Fibroblast of lung (primary cell): ENCODE measurements at regions not wholly inside any gene's neighbourhood (a gene's known extent, or its start where the extent isn't known, plus 50 kb on each side); places are given as distances from the start of the nearest gene placed in this dataset.
A peak's percentile ranks its signal among the peaks of the same experiment; 100 is the strongest.
"Not testable (repeated sequence)": the region's sequence is repeated elsewhere in the genome, so short reads cannot be mapped to it uniquely, and the experiment has no call there.

ENCODE experiments used
- DNase-seq, 2 donors: peaks; one replicate each; pipeline versions ENCODE4 v3.0.0 to v3.0.0-alpha.2; 2010; ENCODE audit warnings: low read depth in 2 of 2
- H2AFZ ChIP-seq: 2 replicates; pipeline ENCODE4 v1.5.1; 2012; ENCODE audit warnings: low read length, control low read depth, inconsistent platforms
- H3K27ac ChIP-seq: 2 replicates; pipeline ENCODE4 v1.5.1; 2011; ENCODE audit warnings: low read length, control low read depth; ENCODE audit not compliant: insufficient read depth
- H3K27me3 ChIP-seq: 2 replicates; pipeline ENCODE4 v1.5.1; 2011; ENCODE audit warnings: mild to moderate bottlenecking, low read length; ENCODE audit not compliant: control insufficient read depth, insufficient read depth
- H3K36me3 ChIP-seq: 2 replicates; pipeline ENCODE4 v1.5.1; 2011; ENCODE audit warnings: low read length; ENCODE audit not compliant: control insufficient read depth, insufficient read depth
- H3K4me1 ChIP-seq: 2 replicates; pipeline ENCODE4 v1.5.1; 2011; ENCODE audit warnings: low read length; ENCODE audit not compliant: control insufficient read depth, insufficient read depth; ENCODE audit errors: extremely low read depth
- H3K4me2 ChIP-seq: 2 replicates; pipeline ENCODE4 v1.5.1; 2011; ENCODE audit warnings: low read length, control low read depth; ENCODE audit not compliant: insufficient read depth; ENCODE audit errors: extremely low read depth
- H3K4me3 ChIP-seq, 4 experiments: fragments of 200-600 bp in 1 of 4; sonication (generic) in 1 of 4; replicated peaks in 1 of 4; 2 replicates each; pipeline ENCODE4 v1.5.1; 2011 to 2016; ENCODE audit warnings: low read length in 4 of 4, low read depth in 3 of 4, mild to moderate bottlenecking in 3 of 4, control low read depth in 2 of 4, inconsistent platforms in 1 of 4, mixed read lengths in 1 of 4; ENCODE audit not compliant: insufficient read depth in 1 of 4; ENCODE audit errors: control extremely low read depth in 1 of 4
- H3K79me2 ChIP-seq: 2 replicates; pipeline ENCODE4 v1.5.1; 2012; ENCODE audit warnings: mild to moderate bottlenecking, low read length, inconsistent platforms; ENCODE audit not compliant: control insufficient read depth, insufficient read depth
- H3K9ac ChIP-seq: 2 replicates; pipeline ENCODE4 v1.5.1; 2011; ENCODE audit warnings: mild to moderate bottlenecking, low read length, control low read depth; ENCODE audit not compliant: insufficient read depth
- H3K9me3 ChIP-seq: 2 replicates; pipeline ENCODE4 v1.5.1; 2012; ENCODE audit warnings: low read depth, low read length; ENCODE audit not compliant: control insufficient read depth, insufficient read depth
- H4K20me1 ChIP-seq: 2 replicates; pipeline ENCODE4 v1.5.1; 2011; ENCODE audit warnings: low read length; ENCODE audit not compliant: control insufficient read depth, insufficient read depth; ENCODE audit errors: extremely low read depth
- EZH2 ChIP-seq: IDR thresholded peaks from 2 replicates; pipeline ENCODE4 v1.5.1; 2012; ENCODE audit warnings: low read length, control low read depth, mild to moderate bottlenecking; ENCODE audit errors: missing control alignments
- TF ChIP-seq, protein P1 (sequence below), 2 donors: IDR thresholded peaks in 1 of 2; conservative IDR thresholded peaks in 1 of 2; 1 replicate in 1 of 2; 2 replicates in 1 of 2; pipeline ENCODE4 v1.5.1; 2011 to 2012; ENCODE audit warnings: low read length in 2 of 2, control low read depth in 1 of 2, inconsistent platforms in 1 of 2, low read depth in 1 of 2, mild to moderate bottlenecking in 1 of 2

DNA sequence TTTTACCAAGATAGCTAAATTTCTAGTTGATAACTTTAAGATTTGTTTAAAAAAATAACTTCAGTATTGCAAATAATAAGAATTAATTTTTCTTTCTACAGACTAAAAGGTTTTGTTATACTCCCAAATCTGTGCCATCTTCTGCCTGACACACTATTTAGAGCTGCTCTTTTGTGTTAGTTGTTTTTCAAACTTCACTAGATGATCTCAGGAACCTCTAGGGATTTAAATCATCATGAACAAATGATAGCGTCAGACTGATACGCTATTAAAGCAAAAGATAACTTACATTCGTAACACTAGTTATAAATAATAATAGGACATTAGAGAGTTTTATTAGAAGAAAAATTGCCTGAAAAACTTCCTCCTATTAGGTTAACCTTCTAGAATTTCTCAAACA, 243.1 kb upstream of the CXADR start:
- Histone ChIP-seq H3K4me1 (no peaks in the 10 kb centered on the region), H3K36me3 (no peaks in the 10 kb centered on the region), H4K20me1 (no peaks in the 10 kb centered on the region), H3K79me2 (no peaks in the 10 kb centered on the region), H3K4me2 (no peak overlapping the region), H2AFZ (no peak overlapping the region), H3K9ac (no peak overlapping the region), H3K9me3 (no peaks in the 10 kb centered on the region), H3K4me3 (no peak overlapping the region), H3K27me3 (no peaks in the 10 kb centered on the region), H3K27ac (no peak overlapping the region)
- TF ChIP-seq EZH2: no peak
- no peak for DNase-seq

DNA sequence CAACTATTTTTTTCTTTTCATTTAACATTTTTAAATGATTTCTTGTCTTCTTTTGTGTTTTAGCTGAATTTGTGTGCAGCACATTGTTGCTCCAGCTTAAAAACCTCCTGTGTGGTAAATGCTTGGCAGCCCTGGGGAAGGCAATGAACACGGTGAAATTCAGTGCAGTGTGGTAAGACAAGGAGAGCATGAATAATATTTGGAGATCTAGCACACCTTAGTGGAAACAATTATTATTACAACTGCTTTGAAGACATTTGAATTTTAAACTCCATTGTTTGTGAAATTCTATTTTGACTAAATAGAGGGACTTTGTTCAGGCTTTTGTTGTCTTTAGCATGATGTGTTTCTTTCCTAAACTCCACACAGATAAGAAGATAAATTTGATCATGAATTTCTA, 242.6 kb upstream of the CXADR start:
- Histone ChIP-seq H3K27me3 (no peaks in the 10 kb centered on the region), H3K36me3 (no peaks in the 10 kb centered on the region), H3K9ac (no peak overlapping the region), H4K20me1 (no peaks in the 10 kb centered on the region), H3K27ac (no peak overlapping the region), H3K9me3 (no peaks in the 10 kb centered on the region), H3K4me3 (no peak overlapping the region), H2AFZ (no peak overlapping the region), H3K79me2 (no peaks in the 10 kb centered on the region), H3K4me1 (no peaks in the 10 kb centered on the region), H3K4me2 (no peak overlapping the region)
- TF ChIP-seq, protein P1, sequence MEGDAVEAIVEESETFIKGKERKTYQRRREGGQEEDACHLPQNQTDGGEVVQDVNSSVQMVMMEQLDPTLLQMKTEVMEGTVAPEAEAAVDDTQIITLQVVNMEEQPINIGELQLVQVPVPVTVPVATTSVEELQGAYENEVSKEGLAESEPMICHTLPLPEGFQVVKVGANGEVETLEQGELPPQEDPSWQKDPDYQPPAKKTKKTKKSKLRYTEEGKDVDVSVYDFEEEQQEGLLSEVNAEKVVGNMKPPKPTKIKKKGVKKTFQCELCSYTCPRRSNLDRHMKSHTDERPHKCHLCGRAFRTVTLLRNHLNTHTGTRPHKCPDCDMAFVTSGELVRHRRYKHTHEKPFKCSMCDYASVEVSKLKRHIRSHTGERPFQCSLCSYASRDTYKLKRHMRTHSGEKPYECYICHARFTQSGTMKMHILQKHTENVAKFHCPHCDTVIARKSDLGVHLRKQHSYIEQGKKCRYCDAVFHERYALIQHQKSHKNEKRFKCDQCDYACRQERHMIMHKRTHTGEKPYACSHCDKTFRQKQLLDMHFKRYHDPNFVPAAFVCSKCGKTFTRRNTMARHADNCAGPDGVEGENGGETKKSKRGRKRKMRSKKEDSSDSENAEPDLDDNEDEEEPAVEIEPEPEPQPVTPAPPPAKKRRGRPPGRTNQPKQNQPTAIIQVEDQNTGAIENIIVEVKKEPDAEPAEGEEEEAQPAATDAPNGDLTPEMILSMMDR (conservative IDR thresholded peaks at IDR 0.05 in 1 of 2, IDR thresholded peaks at IDR 0.05 in 1 of 2; ENCODE audit: low read depth in 1 of 2, low read length in 2 of 2): peak in 1 of 2 donors; percentile 40
- TF ChIP-seq EZH2: no peak
- peak; percentile 61 to 71 for DNase-seq

DNA sequence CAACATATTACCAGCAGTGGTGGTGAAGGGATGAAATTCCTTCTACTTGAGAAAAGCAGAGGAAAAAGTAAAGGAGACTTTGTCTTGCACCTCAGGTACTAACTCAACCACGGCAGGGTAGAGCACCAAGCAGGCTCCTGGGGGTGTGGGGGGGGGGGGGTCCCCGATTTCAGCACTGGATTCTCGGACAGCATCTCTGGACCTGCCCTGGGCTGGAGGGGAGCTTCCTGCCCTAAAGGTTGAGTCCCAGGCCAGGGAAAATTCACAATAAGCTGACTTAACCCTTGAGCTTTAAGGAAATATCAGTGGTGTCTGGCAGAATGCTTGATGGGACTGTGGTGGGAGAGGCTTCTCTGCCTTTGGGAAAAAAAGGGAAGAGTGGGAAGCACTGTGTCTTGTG, 233.2 kb upstream of the CXADR start:
- TF ChIP-seq, protein P1 (conservative IDR thresholded peaks at IDR 0.05 in 1 of 2, IDR thresholded peaks at IDR 0.05 in 1 of 2; ENCODE audit: low read depth in 1 of 2, low read length in 2 of 2): no peak
- TF ChIP-seq EZH2: no peak
- Histone ChIP-seq H3K9me3 (no peaks in the 10 kb centered on the region), H4K20me1 (no peaks in the 10 kb centered on the region), H3K4me1 (no peaks in the 10 kb centered on the region), H3K79me2 (no peaks in the 10 kb centered on the region), H3K36me3 (no peaks in the 10 kb centered on the region), H3K4me2 (no peak overlapping the region), H3K4me3 (no peak overlapping the region), H2AFZ (no peak overlapping the region), H3K27ac (no peak overlapping the region), H3K9ac (no peak overlapping the region), H3K27me3 (no peaks in the 10 kb centered on the region)
- DNase-seq: no peak

DNA sequence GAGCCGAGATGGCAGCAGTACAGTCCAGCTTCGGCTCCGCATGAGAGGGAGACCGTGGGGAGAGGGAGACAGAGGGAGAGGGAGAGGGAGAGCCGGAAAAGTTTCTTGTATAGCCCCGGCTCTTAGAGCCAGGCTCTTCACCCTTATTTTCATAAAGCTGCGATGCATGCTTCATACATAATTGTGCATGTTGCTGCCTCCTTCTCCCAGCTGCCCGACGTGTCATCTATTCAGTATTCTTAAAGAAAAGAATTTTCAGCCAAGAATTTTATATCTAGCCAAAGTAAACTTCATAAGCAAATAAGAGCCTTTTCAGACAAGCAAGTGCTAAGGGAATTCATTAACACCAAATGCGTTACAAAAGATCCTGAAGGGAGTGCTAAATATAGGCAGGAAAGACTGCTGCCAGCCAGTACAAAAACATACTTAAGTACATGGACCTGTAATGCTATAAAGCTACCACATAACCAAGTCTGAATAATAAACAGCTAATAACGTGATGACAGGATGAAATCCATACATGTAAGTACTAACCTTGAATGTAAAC, 219.8 kb upstream of the CXADR start:
- not testable (repeated sequence) for H3K4me2 ChIP-seq, DNase-seq, H3K27me3 ChIP-seq, H3K36me3 ChIP-seq, H3K9me3 ChIP-seq, H3K4me1 ChIP-seq, H4K20me1 ChIP-seq, H3K27ac ChIP-seq, H3K79me2 ChIP-seq, H3K4me3 ChIP-seq, H2AFZ ChIP-seq, H3K9ac ChIP-seq
